H1 (cell line): ENCODE measurements at regions not wholly inside any gene's neighbourhood (a gene's known extent, or its start where the extent isn't known, plus 50 kb on each side); places are given as distances from the start of the nearest gene placed in this dataset.

ENCODE experiments used
- CTCF ChIA-PET: fragments of 300-600 bp; sonication (Branson Sonifier 250); formaldehyde crosslinking; loops from one replicate; lab custom pipeline; 2021; ENCODE audit not compliant: partially characterized antibody; lab: Charles Lee
- POLR2A ChIA-PET: fragments of 300-600 bp; sonication (Branson Sonifier 250); formaldehyde crosslinking; loops from one replicate; lab custom pipeline; 2021; ENCODE audit warnings: inconsistent platforms; ENCODE audit not compliant: partially characterized antibody; lab: Charles Lee
- DNase-seq, 2 experiments: peaks; one replicate each; pipeline versions ENCODE4 v3.0.0 to v3.0.0-alpha.2; 2010 to 2022; ENCODE audit warnings: low spot score in 2 of 2, low read depth in 1 of 2, mixed read lengths in 1 of 2
- FAIRE-seq: peaks from 2 replicates; lab custom pipeline; 2011; peaks lifted over from hg19 to GRCh38; lab: Jason Lieb, UNC
- H2AFZ ChIP-seq: 2 replicates; pipeline ENCODE4 v1.8.1; 2012; ENCODE audit warnings: low read length, inconsistent platforms
- H2AK5ac ChIP-seq: 2 replicates; pipeline ENCODE4 v1.6.1; 2013; ENCODE audit warnings: low read depth, low read length
- H2BK120ac ChIP-seq: replicated peaks from 2 replicates; pipeline ENCODE3; 2013; ENCODE audit warnings: low read depth, low read length, inconsistent platforms
- H2BK12ac ChIP-seq: 2 replicates; pipeline ENCODE4 v1.6.1; 2013; ENCODE audit warnings: low read depth, low read length
- H2BK15ac ChIP-seq: 2 replicates; pipeline ENCODE4 v1.6.1; 2013; ENCODE audit warnings: low read length
- H2BK20ac ChIP-seq: 2 replicates; pipeline ENCODE4 v1.6.1; 2013; ENCODE audit warnings: low read length
- H2BK5ac ChIP-seq: 2 replicates; pipeline ENCODE4 v1.6.1; 2013; ENCODE audit warnings: low read depth, low read length
- H3K14ac ChIP-seq: 2 replicates; pipeline ENCODE4 v1.6.1; 2013; ENCODE audit warnings: inconsistent platforms; ENCODE audit not compliant: insufficient read length
- H3K18ac ChIP-seq: 2 replicates; pipeline ENCODE4 v1.6.1; 2013; ENCODE audit warnings: low read length; ENCODE audit errors: extremely low read depth
- H3K23ac ChIP-seq: 2 replicates; pipeline ENCODE4 v1.6.1; 2013; ENCODE audit warnings: inconsistent platforms; ENCODE audit not compliant: insufficient read length
- H3K23me2 ChIP-seq: 2 replicates; pipeline ENCODE4 v1.6.1; 2013; ENCODE audit warnings: low read depth, low read length
- H3K27ac ChIP-seq: 2 replicates; pipeline ENCODE4 v1.6.1; 2011; ENCODE audit warnings: low read depth, low read length, inconsistent platforms
- H3K27me3 ChIP-seq, 4 experiments: replicated peaks in 1 of 4; 1 replicate in 1 of 4; 2 replicates in 3 of 4; pipeline versions ENCODE4 v1.6.1 to v1.8.1; 2011 to 2013; ENCODE audit warnings: low read length in 3 of 4, mild to moderate bottlenecking in 3 of 4, inconsistent platforms in 2 of 4, mixed read lengths in 2 of 4, moderate library complexity in 1 of 4; ENCODE audit not compliant: control insufficient read depth in 3 of 4, insufficient read depth in 3 of 4; ENCODE audit errors: extremely low read depth in 1 of 4
- H3K36me3 ChIP-seq, 4 experiments: 2 replicates each; pipeline versions ENCODE4 v1.6.1 to v1.8.1; 2011 to 2013; ENCODE audit warnings: mild to moderate bottlenecking in 4 of 4, low read length in 3 of 4, moderate library complexity in 2 of 4, control low read depth in 1 of 4, inconsistent platforms in 1 of 4; ENCODE audit not compliant: insufficient read depth in 4 of 4, control insufficient read depth in 2 of 4
- H3K4ac ChIP-seq: replicated peaks from 2 replicates; pipeline ENCODE3; 2013; ENCODE audit warnings: low read length, low read depth, mixed read lengths, inconsistent platforms; ENCODE audit not compliant: insufficient read length
- H3K4me1 ChIP-seq, 4 experiments: replicated peaks in 1 of 4; 1 replicate in 1 of 4; 2 replicates in 3 of 4; pipeline versions ENCODE4 v1.6.1 to v1.8.1; 2011 to 2013; ENCODE audit warnings: low read length in 3 of 4, inconsistent platforms in 2 of 4, mixed read lengths in 1 of 4; ENCODE audit not compliant: insufficient read depth in 4 of 4, control insufficient read depth in 3 of 4
- H3K4me2 ChIP-seq, 2 experiments: 2 replicates each; pipeline versions ENCODE4 v1.6.1 to v1.8.1; 2011 to 2013; ENCODE audit warnings: low read depth in 2 of 2, low read length in 2 of 2, control low read depth in 1 of 2, inconsistent platforms in 1 of 2, mild to moderate bottlenecking in 1 of 2; ENCODE audit not compliant: insufficient read depth in 1 of 2
- H3K4me3 ChIP-seq, 4 experiments: fragments of 200-600, 300-600 bp in 1 of 4; sonication (generic), shearing (Covaris generic), sonication (Bioruptor Twin) in 1 of 4; 2 replicates each; pipeline versions ENCODE4 v1.5.1 to v1.8.1; 2011 to 2016; ENCODE audit warnings: low read length in 4 of 4, low read depth in 3 of 4, control low read depth in 2 of 4, inconsistent platforms in 2 of 4, mild to moderate bottlenecking in 2 of 4, mixed read lengths in 1 of 4, moderate library complexity in 1 of 4; ENCODE audit not compliant: insufficient read depth in 2 of 4; ENCODE audit errors: extremely low read depth in 1 of 4
- H3K56ac ChIP-seq: replicated peaks from 2 replicates; pipeline ENCODE3; 2013; ENCODE audit warnings: low read depth, mild to moderate bottlenecking, mixed read lengths, low read length, inconsistent platforms; ENCODE audit not compliant: insufficient read length
- H3K79me1 ChIP-seq: 2 replicates; pipeline ENCODE4 v1.6.1; 2013; ENCODE audit warnings: low read depth, low read length, control low read depth
- H3K79me2 ChIP-seq, 2 experiments: 2 replicates each; pipeline versions ENCODE4 v1.6.1 to v1.8.1; 2012 to 2013; ENCODE audit warnings: low read length in 2 of 2, mild to moderate bottlenecking in 2 of 2, inconsistent platforms in 1 of 2; ENCODE audit not compliant: insufficient read depth in 2 of 2, control insufficient read depth in 1 of 2
- H3K9ac ChIP-seq, 4 experiments: replicated peaks in 1 of 4; 1 replicate in 1 of 4; 2 replicates in 3 of 4; pipeline versions ENCODE4 v1.6.1 to v1.8.1; 2011 to 2013; ENCODE audit warnings: low read depth in 3 of 4, low read length in 3 of 4, control low read depth in 2 of 4, mild to moderate bottlenecking in 2 of 4, moderate library complexity in 2 of 4, inconsistent platforms in 1 of 4; ENCODE audit errors: extremely low read depth in 1 of 4
- H3K9me3 ChIP-seq, 2 experiments: 2 replicates each; pipeline versions ENCODE4 v1.6.1 to v1.8.1; 2012 to 2013; ENCODE audit warnings: mild to moderate bottlenecking in 2 of 2, moderate library complexity in 2 of 2, control low read depth in 1 of 2, inconsistent platforms in 1 of 2, low read depth in 1 of 2, low read length in 1 of 2, mixed read lengths in 1 of 2; ENCODE audit not compliant: insufficient read depth in 2 of 2
- H4K20me1 ChIP-seq, 2 experiments: replicated peaks in 1 of 2; 2 replicates each; pipeline versions ENCODE3 to v1.8.1; 2011 to 2013; ENCODE audit warnings: inconsistent platforms in 2 of 2, low read length in 2 of 2, mild to moderate bottlenecking in 1 of 2; ENCODE audit not compliant: insufficient read depth in 2 of 2, control insufficient read depth in 1 of 2
- H4K5ac ChIP-seq: 2 replicates; pipeline ENCODE4 v1.6.1; 2013; ENCODE audit warnings: low read length, low read depth, mixed read lengths, inconsistent platforms; ENCODE audit not compliant: insufficient read length
- H4K8ac ChIP-seq: 2 replicates; pipeline ENCODE4 v1.8.0; 2013; ENCODE audit warnings: mild to moderate bottlenecking, moderate library complexity, low read length, inconsistent platforms; ENCODE audit not compliant: insufficient read depth; ENCODE audit errors: extremely low read depth
- H4K91ac ChIP-seq: replicated peaks from 2 replicates; pipeline ENCODE3; 2013; ENCODE audit warnings: low read length, mixed read lengths, inconsistent platforms; ENCODE audit not compliant: insufficient read length
- RBBP5 ChIP-seq: IDR thresholded peaks from 2 replicates; pipeline ENCODE4 v1.7.1; 2012; ENCODE audit warnings: low read depth, mild to moderate bottlenecking, inconsistent platforms, low read length, moderate library complexity, borderline replicate concordance
- TEAD4 ChIP-seq: IDR thresholded peaks from 2 replicates; pipeline ENCODE4 v1.6.1; 2012; ENCODE audit warnings: low read depth, low read length, inconsistent platforms, mixed read lengths
- WGBS, 2 experiments: shearing (Covaris generic) in 1 of 2; methylation state at CpG; one replicate each; pipeline versions ENCODE4 v1.1.6 to v1.1.7; 2013 to 2015; ENCODE audit warnings: low lambda C conversion rate in 2 of 2, mixed read lengths in 2 of 2, inconsistent platforms in 1 of 2, low coverage in 1 of 2, missing lambda C conversion rate in 1 of 2; ENCODE audit not compliant: insufficient replicate concordance in 2 of 2, insufficient coverage in 1 of 2, insufficient read length in 1 of 2; ENCODE audit errors: extremely low coverage in 1 of 2, missing lambda C conversion rate in 1 of 2; 5-methylcytosine and 5-hydroxymethylcytosine counted together

- H3K9ac ChIP-seq, result no peak overlapping the region
- FAIRE-seq, result no peak
- no peak overlapping the region for H3K14ac ChIP-seq
- H3K9me3 ChIP-seq, result peaks cover 6 to 7% of the 10 kb centered on the region in 2 experiments; a peak in 2 of 4 replicates
- H3K23me2 ChIP-seq, result no peaks in the 10 kb centered on the region
- no peak overlapping the region for H4K8ac ChIP-seq
- H2BK120ac ChIP-seq, result no peak overlapping the region
- TF ChIP-seq RBBP5, result no peak
- TF ChIP-seq TEAD4, result no peak
- H2BK5ac ChIP-seq, result no peak overlapping the region
- peaks cover 0 to 5% (median 0%) of the 10 kb centered on the region in 4 experiments; a peak in 1 of 7 replicates for H3K4me1 ChIP-seq
- no peaks in the 10 kb centered on the region; a peak in 1 of 8 replicates for H3K36me3 ChIP-seq
- no peak overlapping the region for H3K18ac ChIP-seq
- no peaks in the 10 kb centered on the region for H3K79me1 ChIP-seq
- H2BK15ac ChIP-seq, result no peak overlapping the region
- no peak for DNase-seq
- no peak overlapping the region for H2BK20ac ChIP-seq
- no peaks in the 10 kb centered on the region for H4K20me1 ChIP-seq
- ChIA-PET POLR2A (no interaction called here), CTCF (no interaction called here)
- no peak overlapping the region for H3K4me2 ChIP-seq
- H3K27me3 ChIP-seq, result no peaks in the 10 kb centered on the region
- H3K23ac ChIP-seq, result no peak overlapping the region
- H4K5ac ChIP-seq, result no peak overlapping the region
- no peak overlapping the region for H2AK5ac ChIP-seq
- no peak overlapping the region for H2AFZ ChIP-seq
- no peak overlapping the region for H3K4ac ChIP-seq
- no peak overlapping the region for H4K91ac ChIP-seq
- H2BK12ac ChIP-seq, result no peak overlapping the region
- H3K79me2 ChIP-seq, result no peaks in the 10 kb centered on the region
- WGBS, 2 experiments, result 82% methylated on average over 1 of the region's 1 CpG; no CpG with 5 or more reads in 1 of the 2 experiments
- H3K56ac ChIP-seq, result no peak overlapping the region
- H3K4me3 ChIP-seq, result no peak overlapping the region
- H3K27ac ChIP-seq, result no peak overlapping the region
Measured at GRCh38 chr3:161781381-161781780, 284.8 kb downstream of the OTOL1 start.
